ENCODE measurements at regions not wholly inside any gene's neighbourhood (a gene's known extent, or its start where the extent isn't known, plus 50 kb on each side); places are given as distances from the start of the nearest gene placed in this dataset.
"Not testable (repeated sequence)": the region's sequence is repeated elsewhere in the genome, so short reads cannot be mapped to it uniquely, and the experiment has no call there.

DNA sequence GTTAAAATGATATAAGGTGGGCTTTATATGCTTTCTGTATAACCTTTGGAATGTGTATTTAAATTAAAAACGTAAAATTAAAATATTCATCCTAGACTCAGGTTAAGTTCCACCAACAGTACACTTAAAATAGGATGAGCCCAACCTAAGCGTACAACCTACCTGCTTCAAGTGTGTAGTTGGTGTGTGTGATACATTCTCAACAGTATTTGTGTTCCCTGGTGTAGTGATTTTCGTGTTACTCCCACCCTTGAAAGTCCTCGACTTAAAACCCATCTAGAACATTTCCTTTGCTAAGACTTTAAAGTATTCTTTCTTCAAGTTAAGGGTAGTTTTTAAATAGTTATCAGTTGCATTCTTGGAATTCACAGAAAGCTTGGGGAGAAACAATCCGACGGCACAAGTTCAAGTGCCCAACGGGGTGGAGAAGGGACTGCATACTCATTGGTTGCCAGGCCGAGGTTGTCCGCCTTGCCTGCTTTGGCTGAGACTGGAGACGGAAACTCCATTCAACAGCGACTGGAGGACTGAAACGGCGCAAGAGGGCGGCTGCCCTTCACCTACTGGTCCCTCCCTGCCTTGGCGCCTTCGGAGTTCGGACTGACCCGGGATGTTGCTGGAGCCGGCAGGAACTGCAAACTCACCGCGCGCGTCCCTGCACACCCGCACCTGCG lies 133.7 kb downstream of the FAM72C start:
- not testable (repeated sequence) for TF ChIP-seq CTCF, POLR2A (IDR thresholded peaks at IDR 0.05)

All from body of pancreas (tissue), 4 donors.